NCI-H69 (cell line): ENCODE measurements at regions not wholly inside any gene's neighbourhood (a gene's known extent, or its start where the extent isn't known, plus 50 kb on each side); places are given as distances from the start of the nearest gene placed in this dataset.

Source experiments
- DNase-seq: peaks from one replicate; lab custom pipeline; 2025; lab: John Stamatoyannopoulos, UW

GRCh38 chr7:94274828-94275227 lies 119.9 kb upstream of the COL1A2 start:
- DNase-seq = no peak

GRCh38 chr7:94276027-94276426 lies 118.7 kb upstream of the COL1A2 start:
- DNase-seq = peak; percentile 38

- peak; percentile 47 for DNase-seq
These were observed 117.9 kb upstream of the COL1A2 start for GRCh38 chr7:94276795-94277194.

- no peak for DNase-seq
These were observed 117.5 kb upstream of the COL1A2 start for GRCh38 chr7:94277236-94277635.

- no peak for DNase-seq
These were observed 113.8 kb upstream of the COL1A2 start for GRCh38 chr7:94280851-94281250.

GRCh38 chr7:94284104-94284503 lies 110.6 kb upstream of the COL1A2 start:
- no peak for DNase-seq

GRCh38 chr7:94286111-94286510 lies 108.6 kb upstream of the COL1A2 start:
- DNase-seq = no peak

- DNase-seq = peak; percentile 22
These were observed 106.6 kb upstream of the COL1A2 start for GRCh38 chr7:94288096-94288495.

GRCh38 chr7:94289071-94289470 lies 105.6 kb upstream of the COL1A2 start:
- DNase-seq = peak; percentile 93

GRCh38 chr7:94294471-94295131 lies 100.1 kb upstream of the COL1A2 start:
- DNase-seq = no peak

GRCh38 chr7:94295850-94296249 lies 98.8 kb upstream of the COL1A2 start:
- peak; percentile 75 for DNase-seq

GRCh38 chr7:94296881-94297280 lies 97.8 kb upstream of the COL1A2 start:
- DNase-seq = no peak

GRCh38 chr7:94297397-94297838 lies 97.3 kb upstream of the COL1A2 start:
- no peak for DNase-seq

- no peak for DNase-seq
These were observed 95.8 kb upstream of the COL1A2 start for GRCh38 chr7:94298943-94299342.

- DNase-seq = peak; percentile 73
These were observed 94.4 kb upstream of the COL1A2 start for GRCh38 chr7:94300176-94300835.

- peak; percentile 90 for DNase-seq
These were observed 93.6 kb upstream of the COL1A2 start for GRCh38 chr7:94301024-94301586.

- DNase-seq = peak; percentile 38
These were observed 91.6 kb upstream of the COL1A2 start for GRCh38 chr7:94303118-94303517.

- DNase-seq = peak; percentile 12
These were observed 91.0 kb upstream of the COL1A2 start for GRCh38 chr7:94303695-94304094.

- no peak for DNase-seq
These were observed 89.8 kb upstream of the COL1A2 start for GRCh38 chr7:94304878-94305277.

- no peak for DNase-seq
These were observed 88.9 kb upstream of the COL1A2 start for GRCh38 chr7:94305836-94306235.

- no peak for DNase-seq
These were observed 87.2 kb upstream of the COL1A2 start for GRCh38 chr7:94307399-94308048.

GRCh38 chr7:94311515-94311914 lies 83.2 kb upstream of the COL1A2 start:
- DNase-seq = no peak

- peak; percentile 63 for DNase-seq
These were observed 80.8 kb upstream of the COL1A2 start for GRCh38 chr7:94313926-94314325.
